ENCODE measurements at regions not wholly inside any gene's neighbourhood (a gene's known extent, or its start where the extent isn't known, plus 50 kb on each side); places are given as distances from the start of the nearest gene placed in this dataset.

DNA sequence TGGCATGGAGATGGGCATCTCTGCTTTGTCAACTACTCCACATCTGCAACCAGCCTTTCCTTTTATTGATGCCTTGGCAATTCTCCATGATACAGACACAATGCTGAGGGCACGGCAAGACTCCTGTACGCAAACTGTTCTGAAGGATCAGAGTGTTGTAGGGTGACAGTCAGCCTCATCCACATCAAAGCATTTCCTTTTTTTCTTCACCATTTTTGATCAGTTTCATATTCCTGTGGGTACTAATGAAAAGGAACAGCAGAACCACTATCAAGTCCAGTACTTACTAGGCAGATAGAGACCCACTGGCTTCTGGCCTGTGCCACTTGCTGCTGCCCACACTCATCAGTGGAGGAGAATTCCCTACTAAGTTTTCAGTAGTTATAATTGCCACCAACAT, 181.6 kb downstream of the PALM2AKAP2 start:
- Histone ChIP-seq H3K27me3 (no peaks in the 10 kb centered on the region), H3K4me3 (no peak overlapping the region), H3K4me1 (peaks cover 0 to 3% of the 10 kb centered on the region in 2 donors), H3K9me3 (no peaks in the 10 kb centered on the region), H3K36me3 (no peaks in the 10 kb centered on the region), H3K27ac (no peak overlapping the region)
- no peak for DNase-seq
- ATAC-seq: no peak
- TF ChIP-seq, protein P1, sequence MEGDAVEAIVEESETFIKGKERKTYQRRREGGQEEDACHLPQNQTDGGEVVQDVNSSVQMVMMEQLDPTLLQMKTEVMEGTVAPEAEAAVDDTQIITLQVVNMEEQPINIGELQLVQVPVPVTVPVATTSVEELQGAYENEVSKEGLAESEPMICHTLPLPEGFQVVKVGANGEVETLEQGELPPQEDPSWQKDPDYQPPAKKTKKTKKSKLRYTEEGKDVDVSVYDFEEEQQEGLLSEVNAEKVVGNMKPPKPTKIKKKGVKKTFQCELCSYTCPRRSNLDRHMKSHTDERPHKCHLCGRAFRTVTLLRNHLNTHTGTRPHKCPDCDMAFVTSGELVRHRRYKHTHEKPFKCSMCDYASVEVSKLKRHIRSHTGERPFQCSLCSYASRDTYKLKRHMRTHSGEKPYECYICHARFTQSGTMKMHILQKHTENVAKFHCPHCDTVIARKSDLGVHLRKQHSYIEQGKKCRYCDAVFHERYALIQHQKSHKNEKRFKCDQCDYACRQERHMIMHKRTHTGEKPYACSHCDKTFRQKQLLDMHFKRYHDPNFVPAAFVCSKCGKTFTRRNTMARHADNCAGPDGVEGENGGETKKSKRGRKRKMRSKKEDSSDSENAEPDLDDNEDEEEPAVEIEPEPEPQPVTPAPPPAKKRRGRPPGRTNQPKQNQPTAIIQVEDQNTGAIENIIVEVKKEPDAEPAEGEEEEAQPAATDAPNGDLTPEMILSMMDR (IDR thresholded peaks at IDR 0.05): no peak
- intact Hi-C loops (cut with DNase I): no loop called here

DNA sequence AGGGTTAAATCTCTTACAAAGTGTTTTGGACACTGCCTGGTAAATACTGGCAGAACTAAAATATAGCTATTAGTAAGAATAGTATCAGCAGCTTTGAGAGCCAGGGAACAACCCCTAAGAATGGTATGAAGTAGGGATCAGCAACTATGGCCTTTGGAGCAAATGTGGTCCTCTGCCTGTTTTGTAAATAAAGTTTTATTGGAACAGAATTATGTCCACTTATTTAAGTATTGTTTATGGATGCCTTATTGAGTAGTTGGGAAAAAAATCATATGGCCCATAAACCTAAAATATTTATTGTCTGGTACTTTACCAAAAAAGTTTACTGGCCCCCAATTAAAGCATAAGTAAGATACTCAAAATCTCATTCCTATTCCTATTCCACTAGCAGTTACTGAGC, 182.2 kb downstream of the PALM2AKAP2 start:
- TF ChIP-seq, protein P1 (IDR thresholded peaks at IDR 0.05): no peak
- DNase-seq (no peak), ATAC-seq (no peak)
- no peaks in the 10 kb centered on the region for H3K9me3 ChIP-seq
- H3K4me3 ChIP-seq: no peak overlapping the region
- H3K4me1 ChIP-seq: no peaks in the 10 kb centered on the region
- no peaks in the 10 kb centered on the region for H3K27me3 ChIP-seq
- H3K27ac ChIP-seq: no peak overlapping the region
- intact Hi-C loops (cut with DNase I): no loop called here
- H3K36me3 ChIP-seq: no peaks in the 10 kb centered on the region

DNA sequence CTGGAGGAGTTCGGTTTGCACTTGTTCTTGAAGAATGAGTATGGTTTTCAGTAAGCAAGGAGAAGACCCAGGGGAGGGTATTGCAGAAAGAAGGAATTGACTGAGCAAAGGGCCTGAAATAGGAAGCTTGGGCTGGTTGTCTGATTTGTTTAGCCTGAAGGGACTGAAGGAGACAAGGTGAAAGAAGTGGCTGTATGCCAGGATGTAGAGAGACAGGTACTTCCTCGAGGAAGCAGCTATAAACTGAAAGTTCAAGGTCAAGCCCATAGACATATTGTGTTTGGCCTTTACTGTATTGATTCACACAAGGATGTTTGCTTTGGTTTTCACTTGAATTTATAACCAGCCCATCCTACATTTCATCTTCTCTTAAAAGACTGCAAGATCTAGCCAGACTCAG, 183.1 kb downstream of the PALM2AKAP2 start:
- intact Hi-C loops (cut with DNase I): no loop called here
- Histone ChIP-seq H3K27ac (no peak overlapping the region), H3K27me3 (no peaks in the 10 kb centered on the region), H3K9me3 (no peaks in the 10 kb centered on the region), H3K4me1 (peaks cover 2 to 4% of the 10 kb centered on the region in 2 donors), H3K36me3 (no peaks in the 10 kb centered on the region), H3K4me3 (no peak overlapping the region)
- no peak for ATAC-seq
- no peak for DNase-seq
- TF ChIP-seq, protein P1 (IDR thresholded peaks at IDR 0.05): no peak

- peak overlapping the region in 1 of 2 donors; percentile 53 for H3K27ac ChIP-seq
- TF ChIP-seq, protein P1 (IDR thresholded peaks at IDR 0.05): no peak
- no peaks in the 10 kb centered on the region for H3K9me3 ChIP-seq
- no peaks in the 10 kb centered on the region for H3K36me3 ChIP-seq
- DNase-seq (no peak), ATAC-seq (no peak)
- intact Hi-C loops (cut with DNase I): no loop called here
- H3K27me3 ChIP-seq: no peaks in the 10 kb centered on the region
- H3K4me1 ChIP-seq: peaks cover 8 to 32% of the 10 kb centered on the region in 2 donors
- H3K4me3 ChIP-seq: no peak overlapping the region
These were observed 186.8 kb downstream of the PALM2AKAP2 start for GRCh38 chr9:109966643-109967368.

DNA sequence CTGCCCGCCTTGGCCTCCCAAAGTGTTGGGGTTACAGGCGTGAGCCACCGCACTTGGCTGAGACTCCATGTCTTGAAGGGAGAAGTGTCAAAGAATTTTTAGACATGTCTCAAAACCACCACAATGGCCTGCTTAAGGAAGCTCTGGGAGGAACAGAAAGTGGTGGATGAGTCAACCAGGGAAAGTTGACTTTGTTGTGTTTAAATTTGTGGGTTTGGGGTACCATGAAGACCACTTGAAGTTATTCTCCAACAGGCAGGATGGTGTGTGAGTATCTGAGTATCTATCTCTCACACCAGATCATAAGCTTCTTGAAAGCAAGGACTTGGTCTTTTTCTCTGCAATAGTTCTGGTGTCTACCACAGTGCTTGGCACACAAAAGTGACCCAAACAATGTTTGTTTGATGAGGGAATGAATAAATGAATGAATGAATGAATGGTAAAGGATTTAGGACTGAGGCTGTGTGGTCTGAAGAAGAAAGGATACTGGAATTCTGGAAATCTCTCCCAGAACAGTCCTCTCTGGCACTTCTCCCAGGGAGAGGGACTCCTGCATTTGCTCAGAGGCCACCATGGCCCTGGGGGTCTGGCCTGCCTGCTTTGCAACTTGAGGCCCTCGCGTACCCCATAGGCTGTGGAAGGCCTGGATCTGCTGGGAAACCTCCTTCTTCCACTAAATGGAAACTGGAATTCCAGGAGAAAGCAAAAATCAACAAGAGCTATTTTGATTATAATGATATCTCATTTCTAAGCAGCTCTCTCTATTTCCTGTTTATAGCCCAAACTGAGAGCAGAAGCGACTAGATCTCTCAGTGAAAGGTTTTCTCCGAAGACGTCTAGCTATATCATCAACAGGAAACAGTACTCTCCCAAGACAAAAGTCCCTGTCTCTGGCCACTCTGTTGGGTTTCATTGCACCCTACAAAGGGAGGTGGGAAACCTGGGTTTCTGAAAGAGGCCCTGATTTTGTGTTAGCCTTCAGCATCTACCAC, 187.9 kb downstream of the PALM2AKAP2 start:
- Histone ChIP-seq H3K27ac (peak overlapping the region; percentile 50 to 53), H3K27me3 (no peaks in the 10 kb centered on the region), H3K4me3 (no peak overlapping the region), H3K4me1 (peaks cover 8 to 32% of the 10 kb centered on the region in 2 donors), H3K9me3 (no peaks in the 10 kb centered on the region), H3K36me3 (no peaks in the 10 kb centered on the region)
- intact Hi-C loops (cut with DNase I): no loop called here
- ATAC-seq: no peak
- no peak for DNase-seq
- TF ChIP-seq, protein P1 (IDR thresholded peaks at IDR 0.05): no peak

All from left lung (tissue), 4 donors.